Memory B cell (primary cell): ENCODE measurements at regions not wholly inside any gene's neighbourhood (a gene's known extent, or its start where the extent isn't known, plus 50 kb on each side); places are given as distances from the start of the nearest gene placed in this dataset.

ENCODE experiments used
- ATAC-seq: fragments of 150-1000 bp; cut with Tn5 transposase; 2 replicates; pipeline ENCODE4 v1.10.0; 2021; ENCODE audit warnings: low read depth, mild to moderate bottlenecking, moderate library complexity
- DNase-seq, 2 donors: peaks; one replicate each; pipeline ENCODE4 v3.0.0; 2022; ENCODE audit warnings: low spot score in 2 of 2
- H3K27ac Mint-ChIP-seq: one replicate; pipeline ENCODE4 v1.8.0; 2022; ENCODE audit warnings: mild to moderate bottlenecking, moderate library complexity, mixed read lengths
- H3K27me3 Mint-ChIP-seq: one replicate; pipeline ENCODE4 v1.8.0; 2022; ENCODE audit warnings: mixed read lengths
- H3K36me3 Mint-ChIP-seq: one replicate; pipeline ENCODE4 v1.8.0; 2022; ENCODE audit warnings: mild to moderate bottlenecking, mixed read lengths
- H3K4me1 Mint-ChIP-seq: one replicate; pipeline ENCODE4 v1.8.0; 2022; ENCODE audit warnings: mixed read lengths
- H3K4me3 Mint-ChIP-seq: one replicate; pipeline ENCODE4 v1.8.0; 2022; ENCODE audit warnings: mild to moderate bottlenecking, moderate library complexity, mixed read lengths
- H3K9me3 Mint-ChIP-seq: one replicate; pipeline ENCODE4 v1.8.0; 2022; ENCODE audit warnings: mixed read lengths

GRCh38 chr2:39519886-39520285 lies 82.8 kb upstream of the MAP4K3 start:
- Mint-ChIP-seq H3K36me3 (peaks cover 7% of the 10 kb centered on the region), H3K27me3 (peaks cover 5% of the 10 kb centered on the region), H3K9me3 (peaks cover 5% of the 10 kb centered on the region), H3K4me3 (no peak overlapping the region), H3K4me1 (no peaks in the 10 kb centered on the region), H3K27ac (no peak overlapping the region)
- DNase-seq (no peak), ATAC-seq (no peak)

GRCh38 chr2:39521876-39522517 lies 84.9 kb upstream of the MAP4K3 start:
- Mint-ChIP-seq H3K27me3 (peaks cover 5% of the 10 kb centered on the region), H3K27ac (no peak overlapping the region), H3K9me3 (peaks cover 5% of the 10 kb centered on the region), H3K4me3 (no peak overlapping the region), H3K36me3 (peaks cover 7% of the 10 kb centered on the region), H3K4me1 (peaks cover 13% of the 10 kb centered on the region)
- no peak for DNase-seq
- ATAC-seq, result no peak

GRCh38 chr2:39522518-39522877 lies 85.4 kb upstream of the MAP4K3 start:
- no peak for DNase-seq
- no peak overlapping the region for H3K27ac Mint-ChIP-seq
- H3K4me1 Mint-ChIP-seq, result peaks cover 16% of the 10 kb centered on the region
- ATAC-seq, result no peak
- H3K4me3 Mint-ChIP-seq, result no peak overlapping the region
- H3K36me3 Mint-ChIP-seq, result peaks cover 7% of the 10 kb centered on the region
- H3K27me3 Mint-ChIP-seq, result peaks cover 3% of the 10 kb centered on the region
- H3K9me3 Mint-ChIP-seq, result peaks cover 5% of the 10 kb centered on the region

GRCh38 chr2:39523308-39524044 lies 86.4 kb upstream of the MAP4K3 start:
- no peak overlapping the region for H3K4me3 Mint-ChIP-seq
- DNase-seq (no peak), ATAC-seq (no peak)
- H3K27ac Mint-ChIP-seq, result no peak overlapping the region
- peaks cover 5% of the 10 kb centered on the region for H3K9me3 Mint-ChIP-seq
- H3K36me3 Mint-ChIP-seq, result peaks cover 7% of the 10 kb centered on the region
- H3K27me3 Mint-ChIP-seq, result no peaks in the 10 kb centered on the region
- H3K4me1 Mint-ChIP-seq, result peaks cover 20% of the 10 kb centered on the region

- Mint-ChIP-seq H3K4me1 (peaks cover 20% of the 10 kb centered on the region), H3K36me3 (peaks cover 6% of the 10 kb centered on the region), H3K4me3 (no peak overlapping the region), H3K27ac (no peak overlapping the region), H3K9me3 (peaks cover 5% of the 10 kb centered on the region), H3K27me3 (no peaks in the 10 kb centered on the region)
- no peak for DNase-seq
- ATAC-seq, result no peak
These were observed 87.0 kb upstream of the MAP4K3 start for GRCh38 chr2:39524061-39524460.

GRCh38 chr2:39524756-39525635 lies 87.9 kb upstream of the MAP4K3 start:
- H3K4me3 Mint-ChIP-seq, result no peak overlapping the region
- H3K4me1 Mint-ChIP-seq, result peaks cover 20% of the 10 kb centered on the region
- H3K36me3 Mint-ChIP-seq, result peaks cover 6% of the 10 kb centered on the region
- DNase-seq (no peak), ATAC-seq (no peak)
- no peak overlapping the region for H3K27ac Mint-ChIP-seq
- peaks cover 5% of the 10 kb centered on the region for H3K9me3 Mint-ChIP-seq
- no peaks in the 10 kb centered on the region for H3K27me3 Mint-ChIP-seq

GRCh38 chr2:39525636-39526412 lies 88.7 kb upstream of the MAP4K3 start:
- no peak overlapping the region for H3K4me3 Mint-ChIP-seq
- ATAC-seq (no peak), DNase-seq (no peak)
- no peaks in the 10 kb centered on the region for H3K27me3 Mint-ChIP-seq
- H3K27ac Mint-ChIP-seq, result no peak overlapping the region
- peaks cover 6% of the 10 kb centered on the region for H3K36me3 Mint-ChIP-seq
- H3K4me1 Mint-ChIP-seq, result peaks cover 22% of the 10 kb centered on the region
- H3K9me3 Mint-ChIP-seq, result peaks cover 5% of the 10 kb centered on the region

GRCh38 chr2:39528701-39529100 lies 91.6 kb upstream of the MAP4K3 start:
- no peak for DNase-seq
- ATAC-seq, result no peak
- Mint-ChIP-seq H3K4me1 (peaks cover 26% of the 10 kb centered on the region), H3K4me3 (no peak overlapping the region), H3K9me3 (no peaks in the 10 kb centered on the region), H3K36me3 (no peaks in the 10 kb centered on the region), H3K27me3 (peaks cover 4% of the 10 kb centered on the region), H3K27ac (no peak overlapping the region)

- H3K9me3 Mint-ChIP-seq, result no peaks in the 10 kb centered on the region
- H3K4me1 Mint-ChIP-seq, result peaks cover 26% of the 10 kb centered on the region
- no peak for ATAC-seq
- peaks cover 4% of the 10 kb centered on the region for H3K27me3 Mint-ChIP-seq
- no peaks in the 10 kb centered on the region for H3K36me3 Mint-ChIP-seq
- H3K4me3 Mint-ChIP-seq, result no peak overlapping the region
- H3K27ac Mint-ChIP-seq, result no peak overlapping the region
- DNase-seq, result no peak
These were observed 92.8 kb upstream of the MAP4K3 start for GRCh38 chr2:39529836-39530235.

GRCh38 chr2:39530411-39530866 lies 93.4 kb upstream of the MAP4K3 start:
- H3K9me3 Mint-ChIP-seq, result no peaks in the 10 kb centered on the region
- H3K27me3 Mint-ChIP-seq, result peaks cover 4% of the 10 kb centered on the region
- DNase-seq (no peak), ATAC-seq (no peak)
- no peak overlapping the region for H3K27ac Mint-ChIP-seq
- H3K4me1 Mint-ChIP-seq, result peaks cover 26% of the 10 kb centered on the region
- H3K36me3 Mint-ChIP-seq, result no peaks in the 10 kb centered on the region
- H3K4me3 Mint-ChIP-seq, result no peak overlapping the region

GRCh38 chr2:39531220-39531777 lies 94.2 kb upstream of the MAP4K3 start:
- no peak overlapping the region for H3K27ac Mint-ChIP-seq
- peaks cover 18% of the 10 kb centered on the region for H3K4me1 Mint-ChIP-seq
- H3K9me3 Mint-ChIP-seq, result no peaks in the 10 kb centered on the region
- no peaks in the 10 kb centered on the region for H3K36me3 Mint-ChIP-seq
- DNase-seq (no peak), ATAC-seq (no peak)
- H3K4me3 Mint-ChIP-seq, result no peak overlapping the region
- H3K27me3 Mint-ChIP-seq, result peaks cover 8% of the 10 kb centered on the region

GRCh38 chr2:39532933-39533332 lies 95.8 kb upstream of the MAP4K3 start:
- no peak for ATAC-seq
- Mint-ChIP-seq H3K36me3 (no peaks in the 10 kb centered on the region), H3K27me3 (peaks cover 9% of the 10 kb centered on the region), H3K27ac (no peak overlapping the region), H3K4me3 (no peak overlapping the region), H3K4me1 (peaks cover 6% of the 10 kb centered on the region), H3K9me3 (no peaks in the 10 kb centered on the region)
- DNase-seq, result no peak

- Mint-ChIP-seq H3K27ac (no peak overlapping the region), H3K36me3 (no peaks in the 10 kb centered on the region), H3K4me3 (no peak overlapping the region), H3K9me3 (peaks cover 2% of the 10 kb centered on the region), H3K27me3 (peaks cover 9% of the 10 kb centered on the region), H3K4me1 (peaks cover 6% of the 10 kb centered on the region)
- ATAC-seq, result no peak
- no peak for DNase-seq
These were observed 97.1 kb upstream of the MAP4K3 start for GRCh38 chr2:39534095-39534711.
